Vagina (tissue), 2 donors: ENCODE measurements at regions not wholly inside any gene's neighbourhood (a gene's known extent, or its start where the extent isn't known, plus 50 kb on each side); places are given as distances from the start of the nearest gene placed in this dataset.

Experiments used
- DNase-seq, 2 donors: peaks; one replicate each; pipeline ENCODE4 v3.0.0-alpha.2; 2017; ENCODE audit errors: extremely low spot score in 2 of 2
- H3K27ac ChIP-seq: fragments of 200-600 bp; sonication (generic); one replicate; pipeline ENCODE4 v1.5.1; 2019
- H3K27me3 ChIP-seq: fragments of 200-600 bp; sonication (generic); one replicate; pipeline ENCODE4 v1.5.1; 2019
- H3K36me3 ChIP-seq, 2 donors: fragments of 200-600 bp; sonication (generic); one replicate each; pipeline ENCODE4 v1.5.1; 2017 to 2019
- H3K4me1 ChIP-seq: fragments of 200-600 bp; sonication (generic); one replicate; pipeline ENCODE4 v1.5.1; 2019
- H3K4me3 ChIP-seq, 2 donors: fragments of 200-600 bp; sonication (generic); 1 replicate in 1 of 2; 2 replicates in 1 of 2; pipeline ENCODE4 v1.5.1; 2016 to 2019
- H3K9me3 ChIP-seq: fragments of 200-600 bp; sonication (generic); one replicate; pipeline ENCODE4 v1.5.1; 2019
- CTCF ChIP-seq, 3 experiments: fragments of 450-650 bp in 2 of 3; fragments of 200-600 bp in 1 of 3; sonication (generic) in 1 of 3; IDR thresholded peaks; one replicate each; pipeline ENCODE4 v1.5.1; 2017 to 2019; ENCODE audit warnings: antibody characterized with exemption in 3 of 3, mild to moderate bottlenecking in 2 of 3, moderate library complexity in 2 of 3
- POLR2A ChIP-seq, 2 donors: fragments of 450-650 bp; IDR thresholded peaks; one replicate each; pipeline ENCODE4 v1.6.1; 2017; ENCODE audit warnings: antibody characterized with exemption in 2 of 2, mild to moderate bottlenecking in 2 of 2, moderate library complexity in 2 of 2
- POLR2AphosphoS5 ChIP-seq, 2 donors: sonication (generic); formaldehyde crosslinking; IDR thresholded peaks; one replicate each; pipeline ENCODE4 v1.9.0; 2017; ENCODE audit warnings: antibody characterized with exemption in 2 of 2, mild to moderate bottlenecking in 2 of 2, low read depth in 1 of 2; ENCODE audit not compliant: insufficient read depth in 1 of 2
- intact Hi-C: fragments of 100-400 bp; cut with DNase I; formaldehyde crosslinking; loops from one replicate; pipeline ENCODE4 v1.15.1; 2023

DNA sequence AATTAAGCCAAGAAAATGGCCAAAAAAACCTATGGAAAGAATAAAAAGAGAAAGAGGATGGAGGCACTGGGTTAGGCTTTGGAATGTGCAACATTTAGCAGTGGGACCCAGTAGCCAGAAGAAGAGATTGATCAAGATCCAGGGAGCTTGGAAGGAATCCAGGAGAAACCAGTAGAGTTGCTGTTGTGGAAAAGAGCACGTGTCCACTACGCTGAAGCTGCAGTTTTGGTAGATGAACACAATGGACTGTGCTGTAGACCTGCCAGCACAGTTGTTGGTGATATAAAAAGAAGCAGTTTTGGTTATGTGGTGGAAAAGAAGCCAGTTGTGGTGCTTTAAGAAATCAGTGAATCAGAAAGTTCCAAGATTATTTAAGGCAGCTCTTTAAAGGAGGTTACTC lies 802.2 kb upstream of the POM121L12 start:
- DNase-seq: no peak
- no peak overlapping the region for H3K4me3 ChIP-seq
- H3K36me3 ChIP-seq: no peaks in the 10 kb centered on the region
- H3K27ac ChIP-seq: no peak overlapping the region
- peaks cover 3% of the 10 kb centered on the region for H3K9me3 ChIP-seq
- TF ChIP-seq POLR2AphosphoS5 (IDR thresholded peaks at IDR 0.05; ENCODE audit: insufficient read depth in 1 of 2, low read depth in 1 of 2): no peak
- TF ChIP-seq CTCF (IDR thresholded peaks at IDR 0.05): no peak
- no peak for TF ChIP-seq POLR2A (IDR thresholded peaks at IDR 0.05)
- no peaks in the 10 kb centered on the region for H3K27me3 ChIP-seq
- H3K4me1 ChIP-seq: no peaks in the 10 kb centered on the region
- intact Hi-C loops: no loop called here

DNA sequence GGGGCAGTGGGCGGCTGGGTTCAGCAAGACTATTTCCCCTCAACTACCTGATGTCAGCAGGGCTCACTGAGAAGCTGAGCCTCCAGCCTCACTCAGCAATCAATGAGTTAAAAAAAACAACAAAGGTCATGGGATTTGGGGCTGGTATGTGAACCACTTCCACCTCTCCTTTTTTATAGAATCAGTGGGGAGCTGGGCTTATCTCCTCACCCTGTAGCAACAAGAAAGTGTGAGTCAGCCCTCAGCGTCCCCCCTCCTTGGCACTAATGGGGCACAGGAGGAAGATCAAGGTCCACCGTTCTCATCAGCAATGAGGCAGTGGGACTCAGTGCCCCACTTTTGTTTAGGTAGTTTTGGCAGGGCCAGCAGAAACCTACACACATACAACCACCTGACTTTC lies 823.5 kb upstream of the POM121L12 start:
- H3K4me1 ChIP-seq: no peaks in the 10 kb centered on the region
- no peak overlapping the region for H3K27ac ChIP-seq
- no peaks in the 10 kb centered on the region for H3K27me3 ChIP-seq
- TF ChIP-seq POLR2A (IDR thresholded peaks at IDR 0.05) (no peak), POLR2AphosphoS5 (IDR thresholded peaks at IDR 0.05; ENCODE audit: insufficient read depth in 1 of 2, low read depth in 1 of 2) (no peak), CTCF (IDR thresholded peaks at IDR 0.05) (no peak)
- H3K36me3 ChIP-seq: no peaks in the 10 kb centered on the region
- no peaks in the 10 kb centered on the region for H3K9me3 ChIP-seq
- intact Hi-C loops: no loop called here
- no peak overlapping the region for H3K4me3 ChIP-seq
- no peak for DNase-seq

DNA sequence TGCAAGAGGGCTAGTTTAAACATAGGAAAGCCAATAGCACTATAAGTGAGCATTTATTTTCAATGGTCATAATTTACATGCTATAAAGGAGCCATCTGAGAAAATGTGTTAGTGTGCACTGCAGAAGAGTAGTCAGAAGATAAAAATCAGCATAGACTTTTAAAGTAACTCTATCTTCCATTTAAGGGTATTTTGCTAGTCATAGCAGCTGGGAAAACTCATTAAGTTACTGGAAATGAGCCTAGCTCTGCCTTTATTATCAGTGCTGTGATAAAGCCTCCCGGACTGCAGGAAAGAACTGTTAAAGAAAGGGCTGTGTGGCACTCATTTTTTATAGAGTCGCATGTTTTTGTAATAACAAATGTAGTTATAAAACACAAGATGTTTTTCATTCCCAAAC lies 825.8 kb upstream of the POM121L12 start:
- no peaks in the 10 kb centered on the region for H3K36me3 ChIP-seq
- no peak overlapping the region for H3K4me3 ChIP-seq
- no peak overlapping the region for H3K27ac ChIP-seq
- H3K27me3 ChIP-seq: no peaks in the 10 kb centered on the region
- intact Hi-C loops: no loop called here
- TF ChIP-seq POLR2AphosphoS5 (IDR thresholded peaks at IDR 0.05; ENCODE audit: insufficient read depth in 1 of 2, low read depth in 1 of 2) (no peak), POLR2A (IDR thresholded peaks at IDR 0.05) (no peak), CTCF (IDR thresholded peaks at IDR 0.05) (no peak)
- H3K4me1 ChIP-seq: no peaks in the 10 kb centered on the region
- no peak for DNase-seq
- H3K9me3 ChIP-seq: no peaks in the 10 kb centered on the region

GRCh38 chr7:52197221-52197620 lies 838.2 kb upstream of the POM121L12 start:
- H3K27ac ChIP-seq: no peak overlapping the region
- no peaks in the 10 kb centered on the region for H3K36me3 ChIP-seq
- no peaks in the 10 kb centered on the region for H3K9me3 ChIP-seq
- H3K4me1 ChIP-seq: no peaks in the 10 kb centered on the region
- intact Hi-C loops: no loop called here
- no peaks in the 10 kb centered on the region for H3K27me3 ChIP-seq
- H3K4me3 ChIP-seq: no peak overlapping the region
- DNase-seq: no peak
- TF ChIP-seq POLR2AphosphoS5 (IDR thresholded peaks at IDR 0.05; ENCODE audit: insufficient read depth in 1 of 2, low read depth in 1 of 2) (no peak), CTCF (IDR thresholded peaks at IDR 0.05) (no peak), POLR2A (IDR thresholded peaks at IDR 0.05) (no peak)

DNA sequence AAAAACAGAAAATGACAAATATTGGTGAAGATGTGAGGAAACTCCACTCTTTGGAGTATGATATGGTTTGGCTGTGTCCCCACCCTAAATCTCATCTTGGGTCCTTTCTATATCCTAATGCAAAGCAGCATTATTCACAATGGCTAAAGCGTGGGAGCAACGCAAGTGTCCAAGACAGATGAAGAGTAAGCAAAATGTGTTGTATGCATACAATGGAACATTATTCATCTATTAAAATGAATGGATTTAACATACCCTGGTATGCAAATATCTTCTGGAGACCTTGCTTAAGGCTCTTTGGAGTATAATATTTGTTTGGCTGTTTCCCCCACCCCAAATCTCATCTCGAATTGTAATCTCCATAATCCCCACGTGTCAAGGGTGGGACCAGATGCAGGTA lies 839.8 kb upstream of the POM121L12 start:
- H3K27ac ChIP-seq: no peak overlapping the region
- no peak for DNase-seq
- H3K27me3 ChIP-seq: no peaks in the 10 kb centered on the region
- no peaks in the 10 kb centered on the region for H3K36me3 ChIP-seq
- intact Hi-C loops: no loop called here
- no peaks in the 10 kb centered on the region for H3K4me1 ChIP-seq
- H3K9me3 ChIP-seq: no peaks in the 10 kb centered on the region
- TF ChIP-seq CTCF (IDR thresholded peaks at IDR 0.05) (no peak), POLR2A (IDR thresholded peaks at IDR 0.05) (no peak), POLR2AphosphoS5 (IDR thresholded peaks at IDR 0.05; ENCODE audit: insufficient read depth in 1 of 2, low read depth in 1 of 2) (no peak)
- H3K4me3 ChIP-seq: no peak overlapping the region
